Peyer's patch (tissue), 4 donors: ENCODE measurements at regions not wholly inside any gene's neighbourhood (a gene's known extent, or its start where the extent isn't known, plus 50 kb on each side); places are given as distances from the start of the nearest gene placed in this dataset.

Source experiments
- POLR2A ChIP-seq, 2 donors: fragments of 450-650 bp; IDR thresholded peaks; one replicate each; pipeline ENCODE4 v1.5.1; 2017; ENCODE audit warnings: antibody characterized with exemption in 2 of 2, mild to moderate bottlenecking in 2 of 2, moderate library complexity in 2 of 2
- TF ChIP-seq, protein P1 (sequence below), 6 experiments: fragments of 450-650 bp in 4 of 6; fragments of 200-600 bp in 2 of 6; sonication (generic) in 1 of 6; IDR thresholded peaks; one replicate each; pipeline ENCODE4 v1.5.1; 2017 to 2019; ENCODE audit warnings: antibody characterized with exemption in 6 of 6, mild to moderate bottlenecking in 3 of 6, moderate library complexity in 1 of 6

DNA sequence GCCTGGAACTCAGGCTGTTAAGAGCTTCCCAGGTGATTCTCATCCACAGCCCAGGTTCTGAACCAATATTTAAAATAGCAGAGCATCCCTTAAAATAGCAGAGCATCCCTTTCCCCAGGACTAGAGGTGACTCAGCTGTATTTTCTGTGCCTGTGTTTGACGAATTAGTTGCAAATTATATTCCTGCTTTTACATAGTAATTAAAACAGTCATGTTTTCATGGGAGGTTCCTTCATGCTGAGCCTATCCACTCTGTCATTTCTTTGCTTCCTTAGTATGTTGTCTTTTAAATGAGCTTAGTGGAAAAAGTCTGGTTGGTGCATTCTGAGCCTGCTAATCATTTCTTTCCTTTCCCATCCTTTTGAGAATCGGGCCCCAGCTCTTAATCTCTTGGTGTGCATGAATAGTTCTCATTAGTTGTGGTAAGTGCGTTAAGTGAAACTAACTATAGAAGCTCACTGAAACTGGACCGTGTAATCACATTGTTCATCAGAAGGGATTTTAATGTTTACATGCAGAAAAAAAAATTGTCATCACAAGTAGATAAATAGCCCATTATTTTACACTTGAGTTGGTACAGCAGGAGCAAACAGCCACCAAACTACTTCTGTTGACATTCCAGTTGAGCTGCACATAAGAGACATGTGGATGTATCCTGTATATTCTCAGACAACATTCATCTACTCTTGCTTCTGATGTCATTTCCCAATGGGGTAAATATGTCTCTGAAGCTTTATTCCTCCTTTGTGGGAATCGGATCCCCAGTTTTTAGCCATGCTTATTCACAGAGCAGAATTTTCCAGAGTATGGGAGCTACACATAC lies 596.9 kb upstream of the WWC1 start:
- TF ChIP-seq, protein P1, sequence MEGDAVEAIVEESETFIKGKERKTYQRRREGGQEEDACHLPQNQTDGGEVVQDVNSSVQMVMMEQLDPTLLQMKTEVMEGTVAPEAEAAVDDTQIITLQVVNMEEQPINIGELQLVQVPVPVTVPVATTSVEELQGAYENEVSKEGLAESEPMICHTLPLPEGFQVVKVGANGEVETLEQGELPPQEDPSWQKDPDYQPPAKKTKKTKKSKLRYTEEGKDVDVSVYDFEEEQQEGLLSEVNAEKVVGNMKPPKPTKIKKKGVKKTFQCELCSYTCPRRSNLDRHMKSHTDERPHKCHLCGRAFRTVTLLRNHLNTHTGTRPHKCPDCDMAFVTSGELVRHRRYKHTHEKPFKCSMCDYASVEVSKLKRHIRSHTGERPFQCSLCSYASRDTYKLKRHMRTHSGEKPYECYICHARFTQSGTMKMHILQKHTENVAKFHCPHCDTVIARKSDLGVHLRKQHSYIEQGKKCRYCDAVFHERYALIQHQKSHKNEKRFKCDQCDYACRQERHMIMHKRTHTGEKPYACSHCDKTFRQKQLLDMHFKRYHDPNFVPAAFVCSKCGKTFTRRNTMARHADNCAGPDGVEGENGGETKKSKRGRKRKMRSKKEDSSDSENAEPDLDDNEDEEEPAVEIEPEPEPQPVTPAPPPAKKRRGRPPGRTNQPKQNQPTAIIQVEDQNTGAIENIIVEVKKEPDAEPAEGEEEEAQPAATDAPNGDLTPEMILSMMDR (IDR thresholded peaks at IDR 0.05): no peak
- TF ChIP-seq POLR2A (IDR thresholded peaks at IDR 0.05): no peak
